ENCODE measurements at regions not wholly inside any gene's neighbourhood (a gene's known extent, or its start where the extent isn't known, plus 50 kb on each side); places are given as distances from the start of the nearest gene placed in this dataset.

- TF ChIP-seq CTCF (conservative IDR thresholded peaks at IDR 0.05) (no peak), ZFX (IDR thresholded peaks at IDR 0.05) (no peak)
These were observed 352.2 kb downstream of the FSCB start for GRCh38 chr14:44154874-44155273.
